ENCODE measurements at regions not wholly inside any gene's neighbourhood (a gene's known extent, or its start where the extent isn't known, plus 50 kb on each side); places are given as distances from the start of the nearest gene placed in this dataset.

- Histone ChIP-seq H3K4me3 (ENCODE audit: low read depth, low read length) (no peak overlapping the region), H3K4me1 (no peaks in the 10 kb centered on the region), H3K9me3 (no peaks in the 10 kb centered on the region), H3K27me3 (no peaks in the 10 kb centered on the region), H3K36me3 (no peaks in the 10 kb centered on the region)
- DNase-seq = no peak
- TF ChIP-seq CTCF (IDR thresholded peaks at IDR 0.05; ENCODE audit: low read depth, low read length) = no peak
Measured at GRCh38 chr2:81242501-81242900, 937.9 kb upstream of the LRRTM1 start.

GRCh38 chr2:81238462-81238861 is 933.9 kb upstream of the LRRTM1 start:
- Histone ChIP-seq H3K27me3 (no peaks in the 10 kb centered on the region), H3K4me1 (no peaks in the 10 kb centered on the region), H3K9me3 (no peaks in the 10 kb centered on the region), H3K36me3 (no peaks in the 10 kb centered on the region), H3K4me3 (ENCODE audit: low read depth, low read length) (no peak overlapping the region)
- TF ChIP-seq CTCF (IDR thresholded peaks at IDR 0.05; ENCODE audit: low read depth, low read length) = no peak
- DNase-seq = no peak

GRCh38 chr2:81235601-81236000 is 931.0 kb upstream of the LRRTM1 start:
- H3K4me1 ChIP-seq = no peaks in the 10 kb centered on the region
- H3K9me3 ChIP-seq = no peaks in the 10 kb centered on the region
- no peak overlapping the region for H3K4me3 ChIP-seq (ENCODE audit: low read depth, low read length)
- DNase-seq = no peak
- no peak for TF ChIP-seq CTCF (IDR thresholded peaks at IDR 0.05; ENCODE audit: low read depth, low read length)
- no peaks in the 10 kb centered on the region for H3K27me3 ChIP-seq
- no peaks in the 10 kb centered on the region for H3K36me3 ChIP-seq

GRCh38 chr2:81234711-81235110 is 930.2 kb upstream of the LRRTM1 start:
- H3K9me3 ChIP-seq = no peaks in the 10 kb centered on the region
- DNase-seq = no peak

GRCh38 chr2:81225756-81226155 is 921.2 kb upstream of the LRRTM1 start:
- no peaks in the 10 kb centered on the region for H3K4me1 ChIP-seq
- TF ChIP-seq CTCF (IDR thresholded peaks at IDR 0.05; ENCODE audit: low read depth, low read length) = no peak
- no peaks in the 10 kb centered on the region for H3K27me3 ChIP-seq
- no peaks in the 10 kb centered on the region for H3K9me3 ChIP-seq
- H3K36me3 ChIP-seq = no peaks in the 10 kb centered on the region
- H3K4me3 ChIP-seq (ENCODE audit: low read depth, low read length) = no peak overlapping the region
- DNase-seq = no peak

More at GRCh38 chr2:81234711-81235110, 930.2 kb upstream of the LRRTM1 start:
- Histone ChIP-seq H3K4me3 (ENCODE audit: low read depth, low read length) (no peak overlapping the region), H3K4me1 (no peaks in the 10 kb centered on the region), H3K36me3 (no peaks in the 10 kb centered on the region), H3K27me3 (no peaks in the 10 kb centered on the region)
- no peak for TF ChIP-seq CTCF (IDR thresholded peaks at IDR 0.05; ENCODE audit: low read depth, low read length)

- H3K9me3 ChIP-seq = no peaks in the 10 kb centered on the region
- DNase-seq = no peak
- H3K4me1 ChIP-seq = no peaks in the 10 kb centered on the region
- no peaks in the 10 kb centered on the region for H3K27me3 ChIP-seq
- no peaks in the 10 kb centered on the region for H3K36me3 ChIP-seq
- H3K4me3 ChIP-seq (ENCODE audit: low read depth, low read length) = no peak overlapping the region
- no peak for TF ChIP-seq CTCF (IDR thresholded peaks at IDR 0.05; ENCODE audit: low read depth, low read length)
Measured at GRCh38 chr2:81213598-81213997, 909.0 kb upstream of the LRRTM1 start.
